ENCODE measurements at regions not wholly inside any gene's neighbourhood (a gene's known extent, or its start where the extent isn't known, plus 50 kb on each side); places are given as distances from the start of the nearest gene placed in this dataset.

DNA sequence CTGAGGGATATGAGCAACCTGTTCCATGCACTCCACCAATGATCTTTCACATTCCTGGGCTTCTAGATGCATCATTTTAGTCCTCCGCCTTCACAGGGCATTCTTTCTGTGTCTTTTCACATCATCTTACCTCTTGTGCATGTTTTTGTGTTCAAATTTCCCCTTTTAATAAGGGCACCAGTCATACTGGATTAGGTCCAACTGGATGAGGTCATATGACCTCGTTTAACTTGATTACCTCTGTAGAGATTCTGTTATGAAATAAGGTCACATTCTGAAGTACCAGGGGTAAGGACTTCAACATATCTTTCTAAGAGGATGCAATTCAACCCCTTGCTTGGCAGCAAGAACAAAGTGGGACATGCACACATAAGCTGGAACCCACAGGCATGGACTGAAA is 335.3 kb upstream of the TLE4 start (continued):
- no peak for TF ChIP-seq RFX5 (IDR thresholded peaks at IDR 0.05; ENCODE audit: borderline replicate concordance, low read depth, low read length)
- TF ChIP-seq TCF12 (IDR thresholded peaks at IDR 0.05; ENCODE audit: low read depth, low read length) = no peak
- TF ChIP-seq CHD1 (IDR thresholded peaks at IDR 0.05; ENCODE audit: low read depth, low read length) = no peak
